T follicular helper cell (primary cell): ENCODE measurements at regions not wholly inside any gene's neighbourhood (a gene's known extent, or its start where the extent isn't known, plus 50 kb on each side); places are given as distances from the start of the nearest gene placed in this dataset.
"Not testable (repeated sequence)": the region's sequence is repeated elsewhere in the genome, so short reads cannot be mapped to it uniquely, and the experiment has no call there.

Source experiments
- DNase-seq: peaks from one replicate; pipeline ENCODE4 v3.0.0-alpha.2; 2020; ENCODE audit warnings: low read depth

DNA sequence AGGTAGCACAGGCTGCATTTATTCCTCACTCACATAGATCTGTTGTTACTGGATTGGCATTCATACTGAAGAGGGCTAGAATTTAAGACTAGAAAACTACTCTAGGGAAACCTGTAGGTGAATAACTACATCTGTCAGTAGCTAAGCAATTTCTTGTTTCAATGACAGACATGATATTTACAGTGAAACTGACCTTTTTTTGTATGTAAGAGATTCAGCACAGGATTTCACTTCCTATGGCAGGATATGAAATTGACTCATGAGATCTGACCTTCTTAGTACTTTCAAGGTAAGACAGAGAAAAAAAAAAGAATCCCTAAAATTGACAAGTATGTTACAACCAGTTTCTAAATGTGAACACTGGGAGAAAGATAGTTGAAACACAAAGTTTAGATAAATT is 189.8 kb upstream of the SLC16A7 start:
- no peak for DNase-seq

- DNase-seq, result no peak
These were observed 191.6 kb upstream of the SLC16A7 start for GRCh38 chr12:59404109-59404650.

DNA sequence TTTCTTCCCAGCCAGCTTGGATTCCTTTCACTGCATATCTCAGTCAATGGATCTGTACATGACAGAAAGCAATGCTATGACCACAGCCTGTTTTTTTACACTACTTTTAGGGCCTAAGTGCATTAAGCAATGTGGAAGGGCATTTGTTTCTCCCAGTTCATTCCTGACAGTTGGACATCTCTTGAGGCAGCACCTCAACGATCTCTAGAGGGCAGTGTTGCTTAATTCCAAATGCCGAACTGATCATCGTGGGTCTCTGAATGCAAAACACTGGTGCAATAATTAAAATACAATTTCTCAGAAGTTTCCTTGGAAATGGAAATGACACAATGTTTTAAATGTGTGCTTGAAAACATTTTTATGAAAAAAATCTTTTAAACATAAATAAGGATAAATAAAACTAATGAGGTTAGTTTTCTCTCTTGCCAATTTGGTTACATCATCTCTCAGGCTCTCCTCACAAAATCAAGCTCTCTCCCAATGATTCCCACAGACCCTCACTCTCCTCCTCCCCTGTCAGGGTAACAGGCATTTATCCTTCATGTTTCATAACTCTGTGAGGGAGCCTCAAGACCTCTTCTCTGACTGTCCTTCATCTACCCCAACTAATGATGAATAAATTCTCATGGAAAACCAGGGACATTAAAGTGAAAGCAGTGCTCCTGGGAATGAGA is 192.4 kb upstream of the SLC16A7 start:
- peak; percentile 4 for DNase-seq

DNA sequence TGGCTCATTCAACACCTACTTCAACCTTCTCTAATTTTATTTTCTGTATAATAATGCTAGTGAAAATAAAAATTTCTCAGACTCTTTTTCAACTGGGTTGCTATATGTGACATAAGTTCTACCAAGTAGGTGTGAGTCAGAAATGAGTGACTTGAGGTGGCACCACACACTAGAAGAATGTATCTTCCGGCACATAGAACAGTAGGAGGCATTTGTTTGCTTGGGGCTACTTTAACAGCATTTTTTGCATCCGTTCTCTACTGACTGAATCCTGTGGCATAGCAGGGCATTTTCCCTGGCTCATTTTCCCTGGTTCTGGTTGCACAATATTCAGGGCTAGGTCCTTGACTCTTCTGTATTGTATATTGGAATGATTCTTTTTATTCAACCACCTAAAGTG is 194.0 kb upstream of the SLC16A7 start:
- DNase-seq, result no peak

DNA sequence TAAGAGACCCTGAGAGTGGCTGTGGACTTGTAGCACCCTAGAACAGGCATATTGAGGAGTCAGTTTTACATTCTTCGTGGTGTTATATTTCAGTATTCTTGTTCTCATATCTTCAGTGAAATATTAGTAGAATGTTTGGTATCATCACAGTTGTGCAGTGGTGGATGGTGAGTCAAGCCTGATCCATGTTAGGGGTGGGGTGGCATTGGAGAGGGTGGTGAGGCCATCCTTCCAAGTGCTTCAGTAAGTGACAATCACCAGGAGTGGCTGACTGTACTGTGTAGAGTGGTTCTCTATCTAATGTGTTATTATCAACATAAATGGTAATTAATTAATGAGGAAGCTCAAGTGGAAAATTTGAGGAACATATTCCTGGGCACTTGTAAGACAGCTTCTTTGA is 197.7 kb upstream of the SLC16A7 start:
- no peak for DNase-seq

GRCh38 chr12:59396919-59397318 is 198.9 kb upstream of the SLC16A7 start:
- DNase-seq, result no peak

DNA sequence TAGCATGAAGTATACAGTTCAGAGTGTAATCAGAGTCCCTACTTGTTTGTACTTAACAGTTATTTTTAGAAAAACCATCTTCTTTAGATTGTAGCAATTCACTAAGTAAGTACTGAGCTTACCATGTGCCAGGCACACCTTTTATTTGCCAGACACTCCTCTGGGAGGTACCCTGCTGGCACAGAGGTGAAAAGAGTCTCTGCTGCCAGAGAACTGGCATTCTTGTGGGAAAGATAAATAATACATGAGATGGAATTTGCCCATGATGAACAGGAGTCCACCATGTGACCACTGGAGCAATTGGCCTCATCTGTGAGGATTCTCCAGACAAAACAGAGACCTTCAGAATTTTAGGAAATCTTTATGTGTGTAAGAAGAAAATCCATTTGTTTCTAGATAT is 199.3 kb upstream of the SLC16A7 start:
- DNase-seq, result no peak

DNA sequence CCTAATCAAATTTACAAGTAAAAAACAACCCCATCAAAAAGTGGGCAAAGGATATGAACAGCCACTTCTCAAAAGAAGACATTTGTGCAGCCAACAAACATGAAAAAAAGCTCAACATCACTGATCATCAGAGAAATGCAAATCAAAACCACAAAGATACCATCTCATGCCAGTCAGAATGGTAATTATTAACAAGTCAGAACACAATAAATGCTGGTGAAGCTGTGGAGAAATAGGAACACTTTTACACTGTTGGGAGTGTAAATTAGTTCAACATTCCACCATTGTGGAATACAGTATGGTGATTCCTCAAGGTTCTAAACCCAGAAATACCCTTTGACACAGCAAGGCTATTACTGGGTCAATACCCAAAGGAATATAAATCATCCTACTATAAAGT is 200.5 kb upstream of the SLC16A7 start:
- not testable (repeated sequence) for DNase-seq

DNA sequence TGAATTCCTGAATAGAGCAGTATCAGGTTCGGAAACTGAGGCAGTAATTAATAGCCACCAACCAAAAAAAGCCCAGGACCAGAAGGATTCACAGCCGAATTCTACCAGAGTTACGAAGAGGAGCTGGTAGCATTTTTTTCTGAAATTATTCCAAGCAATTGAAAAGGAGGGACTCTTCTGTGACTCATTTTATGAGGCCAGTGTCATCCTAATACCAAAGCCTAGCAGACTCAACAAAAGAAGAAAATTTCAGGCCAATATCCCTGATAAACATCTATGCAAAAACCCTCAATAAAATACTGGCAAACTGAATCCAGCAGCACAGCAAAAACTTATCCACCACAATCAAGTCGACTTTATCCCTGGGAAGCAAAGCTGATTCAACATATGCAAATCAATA is 202.3 kb upstream of the SLC16A7 start:
- DNase-seq, result no peak

DNA sequence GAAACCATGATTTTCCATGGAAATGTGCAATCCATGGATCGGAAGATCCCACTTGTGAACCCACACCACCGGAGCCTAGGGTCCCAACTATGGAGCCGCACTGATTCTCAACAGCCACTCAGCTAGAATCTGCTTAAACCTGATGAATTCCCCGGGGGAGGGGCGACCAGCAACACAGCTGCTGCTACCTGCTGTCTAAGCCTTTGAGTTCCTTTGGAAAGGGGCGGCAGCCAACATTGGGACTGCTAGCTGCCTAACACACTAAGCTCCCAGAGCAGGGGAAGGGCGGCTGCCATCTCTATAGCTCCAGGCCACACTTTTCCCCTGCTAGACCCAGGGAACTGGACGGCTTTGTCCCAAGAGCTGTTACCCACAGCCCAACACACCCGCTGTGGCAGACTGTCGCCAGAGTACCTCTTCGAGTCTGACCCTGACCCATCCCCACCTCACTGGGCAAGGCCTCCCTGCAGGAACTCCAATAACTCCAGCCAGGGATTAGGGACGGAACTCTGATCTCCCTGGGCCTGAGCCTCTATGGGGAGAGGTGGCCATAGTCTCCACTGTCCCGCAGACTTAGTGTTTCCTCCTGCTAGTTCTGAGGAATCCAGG is 205.8 kb upstream of the SLC16A7 start:
- no peak for DNase-seq

DNA sequence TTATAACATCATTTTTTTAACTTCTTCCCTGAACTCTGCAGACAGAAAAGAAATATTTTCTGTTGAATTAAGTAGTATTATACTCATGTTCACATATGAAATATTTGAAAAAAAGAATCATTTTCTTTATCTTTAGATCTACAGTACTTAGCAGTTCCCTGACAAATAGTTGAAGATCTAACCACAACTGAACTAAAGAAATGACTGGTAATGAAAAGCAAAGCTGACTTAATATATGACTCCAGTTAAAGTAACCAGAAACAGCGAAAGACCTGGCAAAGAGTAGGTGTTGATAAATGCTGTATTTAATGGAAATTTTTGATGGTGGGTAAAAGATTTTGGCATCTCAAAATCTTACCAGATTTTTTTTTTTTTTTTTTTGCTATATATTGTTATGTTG is 207.1 kb upstream of the SLC16A7 start:
- DNase-seq, result no peak

- no peak for DNase-seq
These were observed 207.7 kb upstream of the SLC16A7 start for GRCh38 chr12:59388176-59388575.

GRCh38 chr12:59386236-59386635 is 209.6 kb upstream of the SLC16A7 start:
- no peak for DNase-seq

GRCh38 chr12:59383079-59383822 is 212.6 kb upstream of the SLC16A7 start:
- no peak for DNase-seq

DNA sequence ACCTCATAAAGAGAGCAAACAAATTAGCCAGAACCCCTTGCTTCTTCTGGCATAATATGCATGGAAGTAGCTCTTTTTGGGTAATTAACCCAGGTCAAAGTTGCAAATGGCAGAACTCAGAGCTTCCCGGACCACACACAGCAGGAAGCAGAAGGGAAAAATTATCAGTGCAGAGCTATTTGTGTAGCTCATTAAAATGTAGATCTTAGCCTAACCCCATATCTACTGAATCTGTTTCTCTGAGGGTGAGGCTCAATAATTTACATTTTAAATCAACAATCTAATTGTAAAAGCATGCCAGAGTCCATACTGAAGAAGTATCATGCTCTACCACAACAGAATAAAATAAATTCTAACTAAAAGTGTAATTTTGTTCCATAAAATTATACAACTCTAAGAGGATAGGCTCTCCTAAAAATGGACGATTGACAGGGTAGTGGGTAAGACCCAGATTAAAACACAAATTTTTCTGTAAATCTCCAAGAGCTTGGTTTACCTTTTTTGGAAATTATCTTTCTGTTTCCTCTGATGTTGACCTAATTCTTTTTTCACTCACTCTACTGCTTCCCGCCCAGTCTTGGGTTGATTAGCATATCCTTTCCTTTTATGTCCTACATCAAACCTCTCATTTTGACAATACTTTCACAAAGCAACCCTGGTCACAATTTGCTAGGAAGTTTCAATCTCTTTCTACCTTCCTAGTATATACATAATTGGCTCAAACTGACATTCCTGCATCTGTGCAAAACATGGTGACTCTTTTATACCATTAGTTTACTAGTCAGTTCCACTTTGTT is 213.3 kb upstream of the SLC16A7 start:
- DNase-seq, result no peak

DNA sequence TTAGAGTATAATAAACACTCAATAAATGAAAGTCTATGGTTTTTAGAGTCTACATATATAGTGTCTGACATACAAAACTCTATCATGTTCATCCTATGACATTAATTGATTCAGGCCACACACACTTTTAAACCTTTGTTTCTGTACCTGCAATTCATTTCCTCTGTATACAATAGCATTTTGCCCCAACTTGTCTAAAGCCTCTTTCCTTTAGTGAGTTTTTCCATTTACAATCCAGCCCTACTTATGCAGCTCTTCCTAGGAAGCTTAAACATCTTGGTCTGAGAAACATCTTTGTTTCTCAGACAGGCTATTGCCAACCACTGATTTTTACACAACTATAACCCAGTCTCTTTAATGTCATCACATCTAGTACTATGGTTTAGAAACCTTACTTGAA is 214.7 kb upstream of the SLC16A7 start:
- no peak for DNase-seq

DNA sequence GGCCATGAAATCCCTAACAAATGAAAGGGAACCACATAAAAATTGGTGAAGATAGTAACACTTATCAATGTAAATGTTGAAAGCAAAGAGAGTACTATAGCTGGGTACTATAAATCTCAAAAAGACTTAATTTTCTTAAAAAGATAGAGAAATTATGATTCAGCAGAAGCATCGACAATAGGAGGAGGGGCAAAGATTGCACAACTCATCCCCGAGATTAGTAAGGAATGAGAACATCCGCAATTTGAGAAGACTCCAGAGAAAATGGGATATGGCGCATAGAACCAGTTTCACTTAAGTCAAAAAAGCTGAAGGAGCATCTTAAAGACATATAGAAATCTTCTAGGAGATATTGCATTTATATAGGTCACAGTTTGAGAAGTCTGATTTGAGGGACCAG is 220.2 kb upstream of the SLC16A7 start:
- DNase-seq, result no peak

- DNase-seq, result no peak
These were observed 221.0 kb upstream of the SLC16A7 start for GRCh38 chr12:59374783-59375182.

DNA sequence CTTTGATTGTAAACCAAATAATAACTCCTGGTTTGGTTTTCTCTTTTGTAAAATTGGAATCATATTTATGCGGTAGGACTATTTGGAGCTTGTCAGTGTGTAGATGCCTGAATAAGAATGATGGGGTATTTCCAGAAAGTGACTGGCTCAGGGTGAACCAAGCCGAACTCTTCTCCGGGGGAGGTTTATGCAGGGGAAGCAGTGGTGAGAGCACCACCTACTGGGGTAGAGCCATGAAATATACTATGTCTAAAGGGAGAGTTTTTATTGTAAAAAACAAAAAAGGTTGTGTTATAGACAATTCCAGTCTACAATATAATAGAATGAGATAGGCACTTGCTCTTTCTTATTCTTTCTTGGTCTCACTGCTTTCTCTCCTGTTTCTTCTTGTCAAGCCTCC is 222.9 kb upstream of the SLC16A7 start:
- no peak for DNase-seq

DNA sequence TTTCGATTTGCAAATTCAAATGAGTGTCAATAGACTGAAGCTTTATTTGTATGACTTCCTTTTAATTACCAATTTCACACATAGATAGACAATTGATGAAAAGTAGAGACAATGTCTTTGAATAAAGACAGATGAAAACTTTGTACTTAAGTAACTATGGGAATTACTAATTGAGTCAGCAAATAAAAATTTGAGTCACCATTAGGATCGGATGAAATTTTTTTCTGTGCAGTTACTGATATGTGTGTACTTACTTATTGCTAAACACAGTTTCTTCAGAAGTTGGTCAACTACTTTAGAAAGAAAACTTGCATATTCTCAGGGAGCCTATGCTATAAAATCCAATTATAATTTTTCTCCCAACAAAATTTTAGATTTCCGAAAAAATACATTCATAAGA is 224.9 kb upstream of the SLC16A7 start:
- DNase-seq, result no peak

- no peak for DNase-seq
These were observed 230.7 kb upstream of the SLC16A7 start for GRCh38 chr12:59365133-59365532.

DNA sequence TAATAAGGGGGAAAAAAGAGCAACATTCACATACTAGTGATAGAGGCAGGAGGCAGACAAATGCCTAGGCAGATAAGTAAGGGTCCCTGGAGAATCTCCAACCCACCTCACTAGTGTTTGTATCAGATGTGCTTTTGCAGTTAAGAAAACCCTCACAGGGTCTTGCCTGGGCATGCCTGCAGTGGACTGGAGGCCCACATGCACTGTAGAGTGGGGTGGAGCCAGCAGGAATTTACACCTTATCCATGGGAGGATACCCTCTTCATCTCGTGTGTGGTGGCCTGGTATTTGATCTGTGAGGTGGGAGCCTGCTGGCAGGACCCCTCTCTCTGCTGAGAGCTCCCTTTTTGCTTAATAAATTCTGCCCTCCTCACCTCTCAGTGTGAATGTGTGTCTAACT is 238.0 kb upstream of the SLC16A7 start:
- DNase-seq, result no peak
